Loucy (cell line): ENCODE measurements at regions not wholly inside any gene's neighbourhood (a gene's known extent, or its start where the extent isn't known, plus 50 kb on each side); places are given as distances from the start of the nearest gene placed in this dataset.

Experiments used
- EZH2phosphoT487 ChIP-seq: fragments of 200-600 bp; IDR thresholded peaks from 2 replicates; pipeline ENCODE4 v1.6.1; 2018; ENCODE audit warnings: antibody characterized with exemption, mild to moderate bottlenecking, moderate library complexity, borderline replicate concordance
- TF ChIP-seq, protein P1 (sequence below): fragments of 200-600 bp; sonication (generic); conservative IDR thresholded peaks from 2 replicates; pipeline ENCODE4 v1.5.1; 2014; ENCODE audit warnings: mild to moderate bottlenecking, antibody characterized with exemption, low read length

DNA sequence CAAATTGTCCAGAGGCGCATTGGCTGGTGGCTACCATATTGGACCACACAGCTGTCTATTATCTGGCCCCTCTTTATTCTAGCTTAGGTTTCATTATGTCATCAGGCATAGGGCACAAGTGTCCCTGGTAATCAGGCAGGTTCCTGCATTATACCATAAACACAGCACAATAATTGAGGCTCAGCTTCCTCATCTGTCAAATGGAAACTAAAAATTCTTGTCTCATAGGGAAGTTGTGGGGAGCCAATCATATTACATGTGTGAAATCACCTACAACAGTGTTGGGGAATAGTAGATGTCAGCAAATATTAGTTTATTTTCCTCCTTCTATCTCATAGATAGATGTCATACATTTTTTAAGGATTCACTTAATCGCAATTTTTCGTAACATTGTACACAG, 231.0 kb upstream of the SORL1-AS1 start:
- TF ChIP-seq, protein P1, sequence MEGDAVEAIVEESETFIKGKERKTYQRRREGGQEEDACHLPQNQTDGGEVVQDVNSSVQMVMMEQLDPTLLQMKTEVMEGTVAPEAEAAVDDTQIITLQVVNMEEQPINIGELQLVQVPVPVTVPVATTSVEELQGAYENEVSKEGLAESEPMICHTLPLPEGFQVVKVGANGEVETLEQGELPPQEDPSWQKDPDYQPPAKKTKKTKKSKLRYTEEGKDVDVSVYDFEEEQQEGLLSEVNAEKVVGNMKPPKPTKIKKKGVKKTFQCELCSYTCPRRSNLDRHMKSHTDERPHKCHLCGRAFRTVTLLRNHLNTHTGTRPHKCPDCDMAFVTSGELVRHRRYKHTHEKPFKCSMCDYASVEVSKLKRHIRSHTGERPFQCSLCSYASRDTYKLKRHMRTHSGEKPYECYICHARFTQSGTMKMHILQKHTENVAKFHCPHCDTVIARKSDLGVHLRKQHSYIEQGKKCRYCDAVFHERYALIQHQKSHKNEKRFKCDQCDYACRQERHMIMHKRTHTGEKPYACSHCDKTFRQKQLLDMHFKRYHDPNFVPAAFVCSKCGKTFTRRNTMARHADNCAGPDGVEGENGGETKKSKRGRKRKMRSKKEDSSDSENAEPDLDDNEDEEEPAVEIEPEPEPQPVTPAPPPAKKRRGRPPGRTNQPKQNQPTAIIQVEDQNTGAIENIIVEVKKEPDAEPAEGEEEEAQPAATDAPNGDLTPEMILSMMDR, result no peak
- no peak for TF ChIP-seq EZH2phosphoT487
